ENCODE measurements at regions not wholly inside any gene's neighbourhood (a gene's known extent, or its start where the extent isn't known, plus 50 kb on each side); places are given as distances from the start of the nearest gene placed in this dataset.

DNA sequence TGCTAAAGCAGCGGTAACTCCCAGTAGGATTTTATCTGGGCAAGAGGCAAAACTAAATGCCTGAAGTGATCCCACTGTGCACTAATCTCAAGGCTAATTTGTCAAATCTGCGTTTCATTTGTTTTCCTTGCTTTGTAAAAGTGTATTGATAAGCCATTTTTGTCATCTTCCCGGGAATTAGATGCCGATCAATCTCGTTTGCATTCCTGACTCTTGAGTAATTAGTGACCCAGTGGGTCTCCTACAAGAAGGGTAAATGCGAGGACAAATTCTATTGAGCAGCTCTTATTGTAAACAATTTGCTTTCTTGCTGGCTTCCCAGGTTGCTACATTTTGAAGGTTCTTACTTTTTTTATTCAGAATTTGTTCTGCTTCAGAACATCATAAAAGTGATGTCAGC lies 129.7 kb downstream of the EFNB2 start:
- no peak overlapping the region for H3K4me3 ChIP-seq
- no peak for DNase-seq
- H3K36me3 ChIP-seq (ENCODE audit: low read depth): no peaks in the 10 kb centered on the region
- ATAC-seq: no peak
- no peaks in the 10 kb centered on the region for H3K4me1 ChIP-seq (ENCODE audit: low read depth)
- H3K9me3 ChIP-seq: no peaks in the 10 kb centered on the region
- intact Hi-C loops (cut with DNase I, micrococcal nuclease): no loop called here
- TF ChIP-seq, protein P1, sequence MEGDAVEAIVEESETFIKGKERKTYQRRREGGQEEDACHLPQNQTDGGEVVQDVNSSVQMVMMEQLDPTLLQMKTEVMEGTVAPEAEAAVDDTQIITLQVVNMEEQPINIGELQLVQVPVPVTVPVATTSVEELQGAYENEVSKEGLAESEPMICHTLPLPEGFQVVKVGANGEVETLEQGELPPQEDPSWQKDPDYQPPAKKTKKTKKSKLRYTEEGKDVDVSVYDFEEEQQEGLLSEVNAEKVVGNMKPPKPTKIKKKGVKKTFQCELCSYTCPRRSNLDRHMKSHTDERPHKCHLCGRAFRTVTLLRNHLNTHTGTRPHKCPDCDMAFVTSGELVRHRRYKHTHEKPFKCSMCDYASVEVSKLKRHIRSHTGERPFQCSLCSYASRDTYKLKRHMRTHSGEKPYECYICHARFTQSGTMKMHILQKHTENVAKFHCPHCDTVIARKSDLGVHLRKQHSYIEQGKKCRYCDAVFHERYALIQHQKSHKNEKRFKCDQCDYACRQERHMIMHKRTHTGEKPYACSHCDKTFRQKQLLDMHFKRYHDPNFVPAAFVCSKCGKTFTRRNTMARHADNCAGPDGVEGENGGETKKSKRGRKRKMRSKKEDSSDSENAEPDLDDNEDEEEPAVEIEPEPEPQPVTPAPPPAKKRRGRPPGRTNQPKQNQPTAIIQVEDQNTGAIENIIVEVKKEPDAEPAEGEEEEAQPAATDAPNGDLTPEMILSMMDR (IDR thresholded peaks at IDR 0.05): no peak

DNA sequence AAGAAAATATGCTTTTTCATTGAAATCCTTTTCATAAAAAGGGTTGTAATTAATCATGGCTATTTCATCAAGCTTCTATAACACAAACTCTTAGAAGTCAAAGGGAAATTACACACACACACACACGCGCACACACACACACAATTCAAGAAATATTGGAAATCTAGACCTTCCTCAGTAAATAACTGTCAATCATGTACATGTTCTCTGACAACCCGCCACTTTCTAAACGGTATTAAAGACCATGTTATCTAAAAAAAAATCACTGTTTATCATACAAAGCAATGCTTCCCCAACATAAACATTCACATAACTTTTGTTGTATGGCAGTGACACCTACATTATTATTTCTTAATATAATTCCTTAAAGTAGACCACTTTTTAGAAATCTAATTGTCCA lies 132.2 kb downstream of the EFNB2 start:
- H3K4me1 ChIP-seq (ENCODE audit: low read depth): no peaks in the 10 kb centered on the region
- TF ChIP-seq, protein P1 (IDR thresholded peaks at IDR 0.05): no peak
- no peak for ATAC-seq
- no peak overlapping the region for H3K4me3 ChIP-seq
- DNase-seq: no peak
- intact Hi-C loops (cut with DNase I, micrococcal nuclease): no loop called here
- no peaks in the 10 kb centered on the region for H3K9me3 ChIP-seq
- no peaks in the 10 kb centered on the region for H3K36me3 ChIP-seq (ENCODE audit: low read depth)

DNA sequence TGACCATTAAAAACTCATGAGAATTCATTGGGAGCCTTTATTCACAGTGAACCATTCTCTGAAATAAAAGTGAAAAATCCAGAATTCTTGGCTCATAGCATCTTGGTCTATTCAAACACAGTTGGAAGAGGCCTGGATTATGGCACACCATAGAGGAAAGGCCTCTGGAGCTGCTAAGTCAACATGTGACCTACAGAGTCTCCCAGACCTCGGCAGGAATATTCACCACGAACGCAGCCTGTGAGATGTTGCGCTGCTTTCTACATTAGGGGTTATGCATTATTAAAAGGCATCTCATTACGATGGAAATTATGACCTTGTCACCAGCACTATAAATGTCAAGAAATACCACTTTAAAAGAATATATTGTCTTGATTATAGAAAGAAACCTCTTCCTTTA lies 132.6 kb downstream of the EFNB2 start:
- Histone ChIP-seq H3K36me3 (ENCODE audit: low read depth) (no peaks in the 10 kb centered on the region), H3K9me3 (no peaks in the 10 kb centered on the region), H3K4me1 (ENCODE audit: low read depth) (no peaks in the 10 kb centered on the region), H3K4me3 (no peak overlapping the region)
- TF ChIP-seq, protein P1 (IDR thresholded peaks at IDR 0.05): no peak
- ATAC-seq (no peak), DNase-seq (no peak)
- intact Hi-C loops (cut with DNase I, micrococcal nuclease): no loop called here

DNA sequence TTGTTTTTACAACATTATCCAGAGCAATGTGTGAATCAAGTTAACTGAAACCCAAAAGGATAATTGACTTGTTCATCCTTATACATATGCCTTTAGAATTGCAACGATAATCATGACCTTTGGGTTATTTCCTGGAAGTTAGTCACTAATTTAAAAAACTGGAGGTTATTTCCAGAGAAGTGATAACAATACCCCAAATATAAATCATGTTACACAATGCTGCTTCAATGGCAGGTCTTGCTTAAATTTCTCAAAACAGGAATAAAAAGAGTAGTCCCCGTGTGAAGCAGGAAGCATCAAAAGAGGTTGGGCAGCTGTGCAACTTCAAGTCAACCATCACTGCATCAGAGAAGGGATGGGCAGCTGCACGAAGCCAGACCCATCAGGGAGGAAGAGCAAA lies 134.4 kb downstream of the EFNB2 start:
- Histone ChIP-seq H3K9me3 (no peaks in the 10 kb centered on the region), H3K4me3 (no peak overlapping the region), H3K4me1 (ENCODE audit: low read depth) (no peaks in the 10 kb centered on the region), H3K36me3 (ENCODE audit: low read depth) (no peaks in the 10 kb centered on the region)
- DNase-seq (no peak), ATAC-seq (no peak)
- TF ChIP-seq, protein P1 (IDR thresholded peaks at IDR 0.05): no peak
- intact Hi-C loops (cut with DNase I, micrococcal nuclease): no loop called here

DNA sequence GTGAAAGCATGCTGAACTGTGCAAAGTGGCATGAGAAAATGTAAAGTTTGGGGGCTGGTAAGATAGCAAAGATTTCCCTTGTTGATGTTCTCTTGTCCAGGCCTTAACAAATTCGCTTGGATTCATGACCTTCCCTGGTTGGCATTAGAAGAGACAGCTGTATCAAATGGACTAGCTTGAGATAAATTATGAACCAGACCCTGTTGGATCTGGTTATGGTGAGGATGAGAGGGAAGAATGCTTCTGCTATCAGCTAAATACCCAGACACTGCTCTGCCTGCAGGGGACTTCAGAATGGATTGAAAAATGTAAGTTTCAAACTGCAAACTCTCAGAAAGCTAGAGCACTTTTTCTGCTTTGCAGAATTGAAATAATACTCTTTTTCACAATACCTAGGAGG lies 135.2 kb downstream of the EFNB2 start:
- no peak for DNase-seq
- no peak overlapping the region for H3K4me3 ChIP-seq
- TF ChIP-seq, protein P1 (IDR thresholded peaks at IDR 0.05): no peak
- intact Hi-C loops (cut with DNase I, micrococcal nuclease): no loop called here
- no peaks in the 10 kb centered on the region for H3K4me1 ChIP-seq (ENCODE audit: low read depth)
- no peaks in the 10 kb centered on the region for H3K9me3 ChIP-seq
- no peaks in the 10 kb centered on the region for H3K36me3 ChIP-seq (ENCODE audit: low read depth)
- ATAC-seq: no peak

DNA sequence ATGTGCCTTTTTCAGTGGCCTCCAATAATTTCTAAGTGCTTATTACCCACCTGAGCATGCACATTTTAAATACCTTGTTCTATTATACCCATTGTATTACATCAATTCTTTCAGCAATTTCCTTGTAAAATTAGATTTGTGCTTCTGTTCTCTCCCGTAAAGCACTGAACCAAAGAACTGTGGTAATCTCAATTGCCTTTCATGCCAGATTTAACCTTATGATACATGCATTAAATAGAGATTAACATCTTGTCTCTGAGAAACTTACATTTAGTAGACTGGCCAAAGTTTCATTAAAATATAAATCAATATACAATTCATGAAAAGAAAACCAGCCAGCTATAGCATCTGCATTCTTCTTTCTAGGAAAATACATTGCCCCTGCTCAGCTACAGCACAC lies 137.2 kb downstream of the EFNB2 start:
- no peaks in the 10 kb centered on the region for H3K36me3 ChIP-seq (ENCODE audit: low read depth)
- no peaks in the 10 kb centered on the region for H3K9me3 ChIP-seq
- TF ChIP-seq, protein P1 (IDR thresholded peaks at IDR 0.05): no peak
- H3K4me3 ChIP-seq: no peak overlapping the region
- ATAC-seq: no peak
- H3K4me1 ChIP-seq (ENCODE audit: low read depth): no peaks in the 10 kb centered on the region
- intact Hi-C loops (cut with DNase I, micrococcal nuclease): no loop called here
- DNase-seq: no peak
